Neural cell (in vitro differentiated cells): ENCODE measurements at regions not wholly inside any gene's neighbourhood (a gene's known extent, or its start where the extent isn't known, plus 50 kb on each side); places are given as distances from the start of the nearest gene placed in this dataset.

Source experiments
- H2AFZ ChIP-seq: fragments of 200-600, 300-800 bp; sonication (generic), shearing (Covaris generic); 2 replicates; pipeline ENCODE4 v1.6.0; 2014; ENCODE audit warnings: low read depth, mild to moderate bottlenecking, antibody characterized with exemption, low read length, moderate library complexity
- H3F3A ChIP-seq: fragments of 200-600 bp; shearing (Covaris generic); 2 replicates; pipeline ENCODE4 v1.6.1; 2016; ENCODE audit warnings: mild to moderate bottlenecking, moderate library complexity, mixed read lengths, antibody characterized with exemption, low read length; ENCODE audit not compliant: insufficient read depth, poor library complexity, severe bottlenecking
- H3K27ac ChIP-seq: fragments of 200-600, 300-800 bp; sonication (generic), shearing (Covaris generic); 2 replicates; pipeline ENCODE4 v1.5.1; 2014; ENCODE audit warnings: mild to moderate bottlenecking, low read length, moderate library complexity
- H3K27me3 ChIP-seq: fragments of 300-800, 200-600 bp; sonication (generic), shearing (Covaris generic); 2 replicates; pipeline ENCODE4 v1.6.0; 2014; ENCODE audit warnings: mild to moderate bottlenecking, low read depth, low read length, moderate library complexity; ENCODE audit not compliant: insufficient read depth
- H3K36me3 ChIP-seq: fragments of 300-800, 200-600 bp; sonication (generic), shearing (Covaris generic); 2 replicates; pipeline ENCODE4 v1.5.1; 2014; ENCODE audit warnings: mild to moderate bottlenecking, antibody characterized with exemption, low read length, moderate library complexity; ENCODE audit not compliant: insufficient read depth
- H3K4me2 ChIP-seq: fragments of 300-800, 200-600 bp; sonication (generic), shearing (Covaris generic); 2 replicates; pipeline ENCODE4 v1.6.0; 2014; ENCODE audit warnings: mild to moderate bottlenecking, low read length
- H3K4me3 ChIP-seq: fragments of 300-800, 200-600 bp; sonication (generic), shearing (Covaris generic); 2 replicates; pipeline ENCODE4 v1.5.1; 2014; ENCODE audit warnings: mild to moderate bottlenecking, low read length, moderate library complexity
- H3K79me2 ChIP-seq: fragments of 200-600 bp; shearing (Covaris generic); replicated peaks from 2 replicates; pipeline ENCODE4 v1.6.0; 2014; ENCODE audit warnings: mild to moderate bottlenecking, low read length, moderate library complexity; ENCODE audit not compliant: insufficient read depth
- H3K9ac ChIP-seq: fragments of 300-800, 200-600 bp; sonication (generic), shearing (Covaris generic); 2 replicates; pipeline ENCODE4 v1.6.1; 2016; ENCODE audit warnings: mild to moderate bottlenecking, low read length, mixed read lengths
- H3K9me2 ChIP-seq: fragments of 200-600 bp; shearing (Covaris generic); 2 replicates; pipeline ENCODE4 v1.6.1; 2016; ENCODE audit warnings: mild to moderate bottlenecking, low read length, mixed read lengths; ENCODE audit not compliant: insufficient read depth
- H3K9me3 ChIP-seq: fragments of 200-600, 300-800 bp; sonication (generic), shearing (Covaris generic); 2 replicates; pipeline ENCODE4 v1.6.1; 2016; ENCODE audit warnings: mild to moderate bottlenecking, mixed run types, low read length, moderate library complexity, mixed read lengths
- H4K20me1 ChIP-seq: fragments of 200-600 bp; shearing (Covaris generic); 2 replicates; pipeline ENCODE4 v1.6.1; 2016; ENCODE audit warnings: mild to moderate bottlenecking, mixed run types; ENCODE audit not compliant: insufficient read depth
- CTCF ChIP-seq: fragments of 450-650 bp; IDR thresholded peaks from 2 replicates; pipeline ENCODE4 v1.5.1; 2014; ENCODE audit warnings: antibody characterized with exemption, mild to moderate bottlenecking, moderate library complexity; ENCODE audit not compliant: poor library complexity, severe bottlenecking
- EP300 ChIP-seq: fragments of 450-650 bp; conservative IDR thresholded peaks from 2 replicates; pipeline ENCODE4 v1.6.1; 2014; ENCODE audit warnings: antibody characterized with exemption, mild to moderate bottlenecking, moderate library complexity; ENCODE audit not compliant: poor library complexity, severe bottlenecking
- EZH2 ChIP-seq: fragments of 200-600, 300-800 bp; shearing (Covaris generic), sonication (generic); IDR thresholded peaks from 2 replicates; pipeline ENCODE4 v1.6.1; 2014; ENCODE audit warnings: antibody characterized with exemption, low read length, borderline replicate concordance, mild to moderate bottlenecking; ENCODE audit not compliant: insufficient read depth, poor library complexity, severe bottlenecking
- MXI1 ChIP-seq: fragments of 450-650 bp; conservative IDR thresholded peaks from 2 replicates; pipeline ENCODE4 v1.6.1; 2014; ENCODE audit warnings: antibody characterized with exemption, mild to moderate bottlenecking; ENCODE audit not compliant: poor library complexity, severe bottlenecking
- POLR2AphosphoS5 ChIP-seq: IDR thresholded peaks from 2 replicates; pipeline ENCODE4 v1.6.1; 2012
- RAD21 ChIP-seq: fragments of 450-650 bp; conservative IDR thresholded peaks from 2 replicates; pipeline ENCODE4 v1.6.1; 2014; ENCODE audit warnings: antibody characterized with exemption, mild to moderate bottlenecking, moderate library complexity
- REST ChIP-seq: IDR thresholded peaks from 2 replicates; pipeline ENCODE4 v1.6.1; 2012; ENCODE audit warnings: borderline replicate concordance
- SMC3 ChIP-seq: fragments of 450-650 bp; conservative IDR thresholded peaks from 2 replicates; pipeline ENCODE4 v1.6.1; 2014; ENCODE audit warnings: antibody characterized with exemption, mild to moderate bottlenecking, moderate library complexity; ENCODE audit not compliant: poor library complexity
- TAF1 ChIP-seq: IDR thresholded peaks from 2 replicates; pipeline ENCODE4 v1.6.1; 2012; ENCODE audit warnings: low read depth

GRCh38 chr17:71521724-71522123, 599.1 kb upstream of the SOX9 start:
- H3K9ac ChIP-seq, result no peak overlapping the region
- no peaks in the 10 kb centered on the region for H3K36me3 ChIP-seq
- no peak overlapping the region for H3K4me2 ChIP-seq
- H4K20me1 ChIP-seq, result no peaks in the 10 kb centered on the region
- no peaks in the 10 kb centered on the region for H3K79me2 ChIP-seq
- H3K9me2 ChIP-seq, result no peaks in the 10 kb centered on the region
- no peak overlapping the region for H2AFZ ChIP-seq
- no peaks in the 10 kb centered on the region for H3K9me3 ChIP-seq
- no peaks in the 10 kb centered on the region for H3K27me3 ChIP-seq
- TF ChIP-seq EZH2, result no peak
- TF ChIP-seq CTCF, result no peak
- TF ChIP-seq MXI1, result no peak
- TF ChIP-seq EP300, result no peak
- no peak for TF ChIP-seq REST
- TF ChIP-seq POLR2AphosphoS5, result no peak
- no peak for TF ChIP-seq RAD21
- TF ChIP-seq SMC3, result no peak
- no peak for TF ChIP-seq TAF1
- no peak overlapping the region for H3K4me3 ChIP-seq
- H3K27ac ChIP-seq, result no peak overlapping the region
- H3F3A ChIP-seq, result no peaks in the 10 kb centered on the region

GRCh38 chr17:71522383-71522782, 598.4 kb upstream of the SOX9 start:
- Histone ChIP-seq H3K9me2 (no peaks in the 10 kb centered on the region), H3K9ac (no peak overlapping the region), H3K4me2 (no peak overlapping the region), H3K79me2 (no peaks in the 10 kb centered on the region), H3F3A (no peaks in the 10 kb centered on the region), H3K4me3 (no peak overlapping the region), H3K9me3 (no peaks in the 10 kb centered on the region), H3K27ac (no peak overlapping the region), H4K20me1 (no peaks in the 10 kb centered on the region), H3K36me3 (no peaks in the 10 kb centered on the region), H3K27me3 (no peaks in the 10 kb centered on the region), H2AFZ (no peak overlapping the region)
- TF ChIP-seq REST (no peak), MXI1 (no peak), EP300 (no peak), EZH2 (no peak), RAD21 (no peak), SMC3 (no peak), TAF1 (no peak), POLR2AphosphoS5 (no peak), CTCF (no peak)
